Spleen (tissue), 11 donors: ENCODE measurements at regions not wholly inside any gene's neighbourhood (a gene's known extent, or its start where the extent isn't known, plus 50 kb on each side); places are given as distances from the start of the nearest gene placed in this dataset.

Experiments used
- DNase-seq: peaks from one replicate; pipeline ENCODE4 v3.0.0-alpha.2; 2020
- H3K27ac ChIP-seq, 8 donors: fragments of 200-600 bp; sonication (generic) in 7 of 8; 1 replicate in 4 of 8; 2 replicates in 4 of 8; pipeline versions ENCODE4 v1.5.0 to v1.8.0; 2016 to 2021; ENCODE audit warnings: inconsistent platforms in 4 of 8, mild to moderate bottlenecking in 4 of 8, moderate library complexity in 1 of 8
- H3K27me3 ChIP-seq, 7 donors: fragments of 200-600 bp; sonication (generic) in 6 of 7; replicated peaks in 1 of 7; 1 replicate in 4 of 7; 2 replicates in 3 of 7; pipeline versions ENCODE4 v1.5.0 to v1.8.0; 2016 to 2021; ENCODE audit warnings: inconsistent platforms in 3 of 7, mild to moderate bottlenecking in 1 of 7
- H3K36me3 ChIP-seq, 6 donors: fragments of 200-600 bp; sonication (generic) in 5 of 6; 1 replicate in 4 of 6; 2 replicates in 2 of 6; pipeline versions ENCODE4 v1.5.0 to v1.8.0; 2016 to 2021; ENCODE audit warnings: inconsistent platforms in 2 of 6
- H3K4me1 ChIP-seq, 6 donors: fragments of 200-600 bp; sonication (generic) in 5 of 6; 1 replicate in 3 of 6; 2 replicates in 3 of 6; pipeline versions ENCODE4 v1.5.0 to v1.8.0; 2016 to 2021; ENCODE audit warnings: inconsistent platforms in 3 of 6
- H3K4me3 ChIP-seq, 8 donors: fragments of 200-600 bp; sonication (generic) in 7 of 8; 1 replicate in 4 of 8; 2 replicates in 4 of 8; pipeline versions ENCODE4 v1.5.0 to v1.8.0; 2016 to 2021; ENCODE audit warnings: inconsistent platforms in 4 of 8, mild to moderate bottlenecking in 4 of 8, moderate library complexity in 2 of 8
- H3K9me3 ChIP-seq, 8 donors: fragments of 200-600 bp; sonication (generic) in 7 of 8; 1 replicate in 4 of 8; 2 replicates in 4 of 8; pipeline versions ENCODE4 v1.5.0 to v1.8.0; 2016 to 2021; ENCODE audit warnings: inconsistent platforms in 4 of 8
- CTCF ChIP-seq, 11 experiments: fragments of 200-600 bp in 7 of 11; fragments of 450-650 bp in 4 of 11; sonication (generic) in 4 of 11; IDR thresholded peaks in 8 of 11; conservative IDR thresholded peaks in 3 of 11; 1 replicate in 7 of 11; 2 replicates in 4 of 11; pipeline versions ENCODE4 v1.4.0 to v1.8.0; 2016 to 2021; ENCODE audit warnings: antibody characterized with exemption in 11 of 11, inconsistent platforms in 4 of 11, mild to moderate bottlenecking in 1 of 11
- POLR2A ChIP-seq, 3 donors: fragments of 450-650 bp; IDR thresholded peaks; one replicate each; pipeline ENCODE4 v1.5.1; 2017; ENCODE audit warnings: antibody characterized with exemption in 3 of 3, mild to moderate bottlenecking in 1 of 3
- POLR2AphosphoS5 ChIP-seq, 3 donors: sonication (generic); formaldehyde crosslinking; IDR thresholded peaks; one replicate each; pipeline ENCODE4 v1.5.1; 2017; ENCODE audit warnings: antibody characterized with exemption in 3 of 3
- WGBS, 5 donors: extraction: QIAGEN DNeasy Blood & Tissue Kit in 3 of 5; methylation state at CpG; one replicate each; pipeline versions ENCODE4 v1.1.5 to v1.1.7; 2013 to 2018; 5-methylcytosine and 5-hydroxymethylcytosine counted together
- intact Hi-C: fragments of 100-400 bp; cut with DNase I; formaldehyde crosslinking; loops from one replicate; pipeline ENCODE4 v1.15.0; 2023; ENCODE audit warnings: low total_unique reads
- donor health status: healthy with polysubstance abuse.
- donor health status: DM: no; HTN: no; CAD: no; lungs with moderate emphysema.
- donor health status: DM: no; HTN: no; CAD: no.
- donor health status: Bipolar disorder and iron deficiency.
- donor health status: healthy.
- donor health status: DM: no; HTN: no; CAD: no.
- donor health status: DM: yes; HTN: yes; CAD: no.

GRCh38 chr11:123328281-123328867, 101.7 kb upstream of the GRAMD1B start:
- no peaks in the 10 kb centered on the region for H3K4me1 ChIP-seq
- no peak overlapping the region for H3K4me3 ChIP-seq
- peaks cover 0 to 12% (median 0%) of the 10 kb centered on the region in 7 donors for H3K27me3 ChIP-seq
- 39 to 56% (median 49%) methylated on average over 5 of the region's 5 CpGs for WGBS, 5 donors
- no peak overlapping the region for H3K27ac ChIP-seq
- no peaks in the 10 kb centered on the region for H3K36me3 ChIP-seq
- DNase-seq = no peak
- peaks cover 0 to 7% (median 0%) of the 10 kb centered on the region in 8 donors for H3K9me3 ChIP-seq
- intact Hi-C loops = no loop called here
- TF ChIP-seq POLR2AphosphoS5 (IDR thresholded peaks at IDR 0.05) (no peak), CTCF (IDR thresholded peaks at IDR 0.05 in 8 of 11, conservative IDR thresholded peaks at IDR 0.05 in 3 of 11) (no peak), POLR2A (IDR thresholded peaks at IDR 0.05) (no peak)

- DNase-seq = no peak
- Histone ChIP-seq H3K4me1 (no peaks in the 10 kb centered on the region), H3K9me3 (no peaks in the 10 kb centered on the region), H3K27me3 (peaks cover 0 to 12% (median 0%) of the 10 kb centered on the region in 7 donors), H3K36me3 (no peaks in the 10 kb centered on the region), H3K4me3 (no peak overlapping the region), H3K27ac (no peak overlapping the region)
- intact Hi-C loops = no loop called here
- TF ChIP-seq CTCF (IDR thresholded peaks at IDR 0.05 in 8 of 11, conservative IDR thresholded peaks at IDR 0.05 in 3 of 11) (no peak), POLR2AphosphoS5 (IDR thresholded peaks at IDR 0.05) (no peak), POLR2A (IDR thresholded peaks at IDR 0.05) (no peak)
- 91 to 96% (median 92%) methylated on average over 3 of the region's 3 CpGs for WGBS, 5 donors
Measured at GRCh38 chr11:123325533-123325932, 104.5 kb upstream of the GRAMD1B start.

GRCh38 chr11:123323568-123323967, 106.5 kb upstream of the GRAMD1B start:
- TF ChIP-seq POLR2AphosphoS5 (IDR thresholded peaks at IDR 0.05) (no peak), POLR2A (IDR thresholded peaks at IDR 0.05) (no peak), CTCF (IDR thresholded peaks at IDR 0.05 in 8 of 11, conservative IDR thresholded peaks at IDR 0.05 in 3 of 11) (no peak)
- Histone ChIP-seq H3K27me3 (peaks cover 0 to 16% (median 0%) of the 10 kb centered on the region in 7 donors), H3K4me1 (no peaks in the 10 kb centered on the region), H3K9me3 (no peaks in the 10 kb centered on the region), H3K4me3 (no peak overlapping the region), H3K36me3 (no peaks in the 10 kb centered on the region), H3K27ac (no peak overlapping the region)
- DNase-seq = no peak
- 46 to 62% (median 59%) methylated on average over 3 of the region's 3 CpGs for WGBS, 5 donors
- intact Hi-C loops = no loop called here

- Histone ChIP-seq H3K9me3 (no peaks in the 10 kb centered on the region), H3K27ac (no peak overlapping the region), H3K4me3 (no peak overlapping the region), H3K36me3 (no peaks in the 10 kb centered on the region), H3K27me3 (peaks cover 0 to 16% (median 0%) of the 10 kb centered on the region in 7 donors), H3K4me1 (no peaks in the 10 kb centered on the region)
- DNase-seq = no peak
- 45 to 76% (median 59%) methylated on average over 3 of the region's 3 CpGs for WGBS, 5 donors
- intact Hi-C loops = no loop called here
- no peak for TF ChIP-seq CTCF (IDR thresholded peaks at IDR 0.05 in 8 of 11, conservative IDR thresholded peaks at IDR 0.05 in 3 of 11)
- no peak for TF ChIP-seq POLR2A (IDR thresholded peaks at IDR 0.05)
- no peak for TF ChIP-seq POLR2AphosphoS5 (IDR thresholded peaks at IDR 0.05)
Measured at GRCh38 chr11:123321636-123322035, 108.4 kb upstream of the GRAMD1B start.
